Cardiac fibroblast (primary cell): ENCODE measurements at regions not wholly inside any gene's neighbourhood (a gene's known extent, or its start where the extent isn't known, plus 50 kb on each side); places are given as distances from the start of the nearest gene placed in this dataset.
"Not testable (repeated sequence)": the region's sequence is repeated elsewhere in the genome, so short reads cannot be mapped to it uniquely, and the experiment has no call there.

Experiments used
- DNase-seq, 2 donors: peaks; one replicate each; pipeline versions ENCODE4 v3.0.0 to v3.0.0-alpha.2; 2010; ENCODE audit warnings: low read depth in 2 of 2
- H3K4me3 ChIP-seq, 2 donors: replicated peaks in 1 of 2; 1 replicate in 1 of 2; 2 replicates in 1 of 2; pipeline ENCODE4 v1.5.1; 2011; ENCODE audit warnings: low read depth in 2 of 2, low read length in 2 of 2, mild to moderate bottlenecking in 2 of 2, moderate library complexity in 1 of 2
- TF ChIP-seq, protein P1 (sequence below): IDR thresholded peaks from one replicate; pipeline ENCODE4 v1.5.1; 2011; ENCODE audit warnings: low read depth, mild to moderate bottlenecking, low read length, inconsistent platforms

DNA sequence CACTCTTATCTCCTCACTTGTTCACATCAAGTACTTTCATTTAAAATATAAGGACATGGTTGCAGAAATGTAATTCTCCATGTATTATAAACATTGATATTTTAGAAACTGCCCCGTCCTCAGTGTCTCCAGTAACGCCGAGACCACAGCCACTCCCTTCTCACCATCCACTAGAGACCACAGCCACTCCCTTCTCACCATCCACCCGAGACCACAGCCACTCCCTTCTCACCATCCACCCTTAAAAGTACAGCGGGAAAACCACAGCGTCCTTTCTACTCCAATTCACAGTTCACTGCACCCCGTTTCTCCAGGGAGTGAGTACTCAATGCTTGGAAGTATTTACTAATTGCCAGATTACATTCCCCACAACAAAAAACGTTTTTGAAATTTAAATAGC, 1452.2 kb upstream of the ACVR2A start:
- no peak overlapping the region for H3K4me3 ChIP-seq
- DNase-seq: no peak
- TF ChIP-seq, protein P1, sequence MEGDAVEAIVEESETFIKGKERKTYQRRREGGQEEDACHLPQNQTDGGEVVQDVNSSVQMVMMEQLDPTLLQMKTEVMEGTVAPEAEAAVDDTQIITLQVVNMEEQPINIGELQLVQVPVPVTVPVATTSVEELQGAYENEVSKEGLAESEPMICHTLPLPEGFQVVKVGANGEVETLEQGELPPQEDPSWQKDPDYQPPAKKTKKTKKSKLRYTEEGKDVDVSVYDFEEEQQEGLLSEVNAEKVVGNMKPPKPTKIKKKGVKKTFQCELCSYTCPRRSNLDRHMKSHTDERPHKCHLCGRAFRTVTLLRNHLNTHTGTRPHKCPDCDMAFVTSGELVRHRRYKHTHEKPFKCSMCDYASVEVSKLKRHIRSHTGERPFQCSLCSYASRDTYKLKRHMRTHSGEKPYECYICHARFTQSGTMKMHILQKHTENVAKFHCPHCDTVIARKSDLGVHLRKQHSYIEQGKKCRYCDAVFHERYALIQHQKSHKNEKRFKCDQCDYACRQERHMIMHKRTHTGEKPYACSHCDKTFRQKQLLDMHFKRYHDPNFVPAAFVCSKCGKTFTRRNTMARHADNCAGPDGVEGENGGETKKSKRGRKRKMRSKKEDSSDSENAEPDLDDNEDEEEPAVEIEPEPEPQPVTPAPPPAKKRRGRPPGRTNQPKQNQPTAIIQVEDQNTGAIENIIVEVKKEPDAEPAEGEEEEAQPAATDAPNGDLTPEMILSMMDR: no peak

DNA sequence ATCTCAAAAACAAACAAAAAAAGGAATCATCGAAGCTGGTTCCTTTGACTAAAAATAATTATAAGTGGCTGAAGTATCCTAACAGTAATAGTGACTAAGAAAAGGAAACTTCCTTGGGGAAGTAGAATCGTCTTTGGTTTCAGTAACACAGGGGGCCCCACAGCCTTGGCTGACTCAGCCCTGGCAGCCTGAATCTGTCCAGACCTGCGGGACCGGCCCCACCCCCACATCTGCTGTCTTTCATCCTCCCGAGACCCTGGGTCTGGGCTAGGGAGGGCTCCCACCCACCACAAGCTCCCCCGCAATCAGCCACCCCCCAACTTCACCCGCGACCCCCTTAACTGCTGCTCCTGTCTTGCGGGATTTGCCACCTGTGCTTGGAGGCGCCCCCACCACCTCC, 1452.6 kb upstream of the ACVR2A start:
- TF ChIP-seq, protein P1: no peak
- no peak overlapping the region for H3K4me3 ChIP-seq
- no peak for DNase-seq

DNA sequence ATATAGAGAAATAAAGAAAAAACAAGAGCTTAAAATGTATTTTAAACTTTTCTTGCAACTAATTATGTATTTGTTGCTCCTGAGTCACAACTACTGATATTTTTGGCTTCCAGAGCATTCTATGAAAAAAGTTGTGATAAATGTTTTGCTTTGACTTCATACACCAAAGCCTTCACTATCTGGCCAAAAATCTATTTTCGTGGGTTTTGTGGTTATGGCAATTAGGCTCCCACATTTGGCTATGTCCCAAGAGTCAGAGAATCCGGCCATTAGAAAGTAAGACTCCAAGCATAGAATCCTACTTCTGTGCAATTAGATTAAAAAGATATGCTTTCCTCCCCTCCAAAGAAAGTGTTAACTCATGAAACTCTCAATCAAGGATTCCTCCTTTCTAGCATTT, 1456.1 kb upstream of the ACVR2A start:
- DNase-seq: peak in 1 of 2 donors; percentile 13
- no peak overlapping the region for H3K4me3 ChIP-seq
- TF ChIP-seq, protein P1: no peak

DNA sequence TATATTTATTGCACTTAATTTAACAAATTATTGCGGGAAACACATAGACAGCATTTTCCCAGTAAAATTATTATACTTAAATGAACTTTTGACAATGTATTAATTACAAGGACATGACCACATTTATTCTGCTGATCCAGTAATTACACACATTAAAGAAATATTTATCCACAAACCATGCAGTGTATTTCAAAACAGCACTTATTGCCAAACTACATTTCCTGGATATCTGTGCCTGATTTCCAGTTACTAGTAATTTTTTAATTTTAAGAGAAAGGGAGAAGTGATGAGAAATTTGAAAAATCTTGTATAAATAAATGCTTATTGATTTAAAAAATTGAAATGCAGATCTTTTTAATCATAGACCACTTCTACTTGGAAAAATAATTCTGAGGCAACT, 1458.7 kb upstream of the ACVR2A start:
- no peak overlapping the region for H3K4me3 ChIP-seq
- TF ChIP-seq, protein P1: no peak
- no peak for DNase-seq

DNA sequence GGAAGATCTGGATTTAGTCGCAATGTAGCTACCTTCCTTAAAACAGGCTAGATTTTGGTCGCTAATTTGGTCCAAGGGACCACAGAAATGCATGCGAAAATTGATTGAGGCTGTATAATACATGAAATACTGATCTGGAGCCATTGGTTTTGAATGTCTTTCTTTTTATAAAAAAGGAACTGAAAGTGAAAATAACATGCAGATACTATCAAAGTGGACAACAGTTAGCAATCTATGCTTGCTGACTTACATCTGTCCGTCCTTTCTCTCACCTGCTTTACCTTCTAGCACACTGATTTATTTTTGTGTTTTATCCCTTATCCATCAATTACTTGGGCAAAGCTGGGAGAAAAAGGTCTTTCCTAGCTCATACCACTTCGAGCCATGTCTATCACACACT, 1459.8 kb upstream of the ACVR2A start:
- DNase-seq: no peak
- H3K4me3 ChIP-seq: no peak overlapping the region
- TF ChIP-seq, protein P1: no peak

DNA sequence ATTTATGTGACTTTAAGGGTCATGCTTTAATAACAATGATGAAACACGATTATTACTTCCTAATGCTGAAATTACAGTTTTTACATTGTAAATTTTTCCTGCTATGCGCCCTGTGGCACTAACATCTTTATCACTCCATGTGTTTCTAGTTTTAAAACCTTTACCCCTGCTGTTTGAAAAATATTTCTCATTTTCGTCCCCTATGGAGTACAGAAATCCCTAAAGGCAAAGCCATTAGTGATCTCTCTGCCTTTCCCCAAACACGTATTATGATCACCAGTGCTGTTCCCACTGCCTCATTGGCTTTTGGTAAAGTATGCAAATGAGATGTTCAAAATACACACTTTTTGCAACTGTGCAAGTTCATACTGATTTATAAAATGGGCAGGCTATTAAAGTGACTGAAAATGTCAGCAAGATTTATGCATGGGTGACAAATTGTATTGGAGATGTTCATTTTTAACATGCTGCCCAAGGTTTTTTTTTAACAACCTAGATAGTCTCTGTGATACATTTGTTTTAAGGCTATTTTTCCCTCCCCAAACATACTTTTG, 1468.2 kb upstream of the ACVR2A start:
- DNase-seq: no peak
- TF ChIP-seq, protein P1: no peak
- H3K4me3 ChIP-seq: no peak overlapping the region

DNA sequence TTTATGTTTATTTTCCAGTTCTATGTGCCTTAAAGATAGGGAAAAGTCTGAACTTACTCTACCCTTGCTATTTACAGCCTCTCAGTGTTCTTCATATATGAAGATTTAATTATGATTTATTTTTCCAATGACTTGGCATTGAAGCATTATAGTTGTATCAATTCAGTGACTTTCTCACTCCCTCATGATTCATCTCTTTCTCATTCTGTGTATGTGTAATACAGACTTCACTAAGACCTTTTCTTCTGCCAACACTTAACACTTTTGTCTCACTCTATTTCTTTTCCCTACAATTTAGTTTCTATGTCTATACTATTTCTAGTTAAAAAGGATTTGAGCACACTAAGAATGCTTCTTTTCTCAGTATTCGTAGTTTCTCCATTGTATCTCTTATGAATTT, 1470.3 kb upstream of the ACVR2A start:
- H3K4me3 ChIP-seq: no peak overlapping the region
- TF ChIP-seq, protein P1: no peak
- peak in 1 of 2 donors; percentile 44 for DNase-seq

DNA sequence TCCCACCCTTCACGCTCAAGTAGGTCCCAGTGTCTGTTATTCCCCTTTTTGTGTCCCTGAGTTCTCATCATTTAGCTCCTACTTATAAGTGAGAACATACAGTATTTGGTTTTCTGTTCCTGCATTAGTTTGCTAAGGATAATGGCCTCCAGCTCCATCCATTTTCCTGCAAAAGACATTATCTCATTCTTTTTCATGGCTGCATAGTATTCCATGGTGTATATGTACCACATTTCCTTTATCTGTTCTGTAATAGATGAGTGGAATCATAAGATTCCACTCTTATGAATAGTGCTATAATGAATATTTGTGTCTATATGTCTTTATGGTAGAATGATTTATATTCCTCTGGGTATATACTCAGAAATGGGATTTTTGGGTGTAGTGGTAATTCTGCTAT, 1473.5 kb upstream of the ACVR2A start:
- H3K4me3 ChIP-seq, DNase-seq: not testable (repeated sequence)
